ENCODE measurements at regions not wholly inside any gene's neighbourhood (a gene's known extent, or its start where the extent isn't known, plus 50 kb on each side); places are given as distances from the start of the nearest gene placed in this dataset.

DNA sequence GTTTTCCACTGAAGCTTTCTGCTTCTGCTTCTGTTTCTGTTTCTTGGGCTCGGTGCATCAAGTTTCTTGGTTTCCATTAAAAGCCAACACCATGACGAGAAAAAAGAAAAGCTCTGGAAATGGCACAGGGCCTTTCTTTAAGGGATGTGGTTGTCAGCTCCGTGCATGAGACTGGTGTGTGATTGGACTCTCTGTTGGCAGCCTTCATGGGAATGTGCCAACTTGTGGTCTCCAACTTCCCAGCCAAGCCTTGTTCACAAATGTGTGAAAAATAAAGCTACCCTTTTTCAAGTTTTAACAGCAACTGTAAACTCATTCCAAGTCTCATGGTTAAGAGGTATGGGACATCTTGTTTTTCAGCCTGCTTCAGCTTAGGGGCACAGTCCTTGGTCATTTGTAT lies 68.7 kb upstream of the CST7 start:
- FAIRE-seq, result no peak

DNA sequence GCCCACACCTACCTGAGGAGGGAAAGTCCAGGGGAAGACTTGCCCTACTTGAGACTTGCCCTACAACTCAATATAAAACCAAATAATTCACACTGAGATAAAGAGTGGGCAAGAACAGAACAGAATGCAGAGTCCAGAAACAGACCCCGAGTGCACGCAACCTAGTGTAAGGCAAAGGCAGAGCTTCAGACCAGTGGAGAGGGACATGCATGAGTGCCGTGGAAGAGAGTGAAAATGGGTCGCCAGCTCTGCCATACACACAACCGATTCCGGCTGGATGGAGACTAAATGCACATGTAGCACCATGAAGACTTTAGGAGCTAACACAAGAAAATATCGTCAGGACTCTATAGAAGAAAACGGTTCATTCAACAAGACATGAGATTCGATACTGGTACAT lies 58.8 kb upstream of the CST7 start:
- FAIRE-seq (no peak), DNase-seq (ENCODE audit: extremely low spot score, insufficient read length, low read depth) (no peak)

More for the DNA sequence above, 68.7 kb upstream of the CST7 start:
- no peak for DNase-seq (ENCODE audit: extremely low spot score, insufficient read length, low read depth)

DNA sequence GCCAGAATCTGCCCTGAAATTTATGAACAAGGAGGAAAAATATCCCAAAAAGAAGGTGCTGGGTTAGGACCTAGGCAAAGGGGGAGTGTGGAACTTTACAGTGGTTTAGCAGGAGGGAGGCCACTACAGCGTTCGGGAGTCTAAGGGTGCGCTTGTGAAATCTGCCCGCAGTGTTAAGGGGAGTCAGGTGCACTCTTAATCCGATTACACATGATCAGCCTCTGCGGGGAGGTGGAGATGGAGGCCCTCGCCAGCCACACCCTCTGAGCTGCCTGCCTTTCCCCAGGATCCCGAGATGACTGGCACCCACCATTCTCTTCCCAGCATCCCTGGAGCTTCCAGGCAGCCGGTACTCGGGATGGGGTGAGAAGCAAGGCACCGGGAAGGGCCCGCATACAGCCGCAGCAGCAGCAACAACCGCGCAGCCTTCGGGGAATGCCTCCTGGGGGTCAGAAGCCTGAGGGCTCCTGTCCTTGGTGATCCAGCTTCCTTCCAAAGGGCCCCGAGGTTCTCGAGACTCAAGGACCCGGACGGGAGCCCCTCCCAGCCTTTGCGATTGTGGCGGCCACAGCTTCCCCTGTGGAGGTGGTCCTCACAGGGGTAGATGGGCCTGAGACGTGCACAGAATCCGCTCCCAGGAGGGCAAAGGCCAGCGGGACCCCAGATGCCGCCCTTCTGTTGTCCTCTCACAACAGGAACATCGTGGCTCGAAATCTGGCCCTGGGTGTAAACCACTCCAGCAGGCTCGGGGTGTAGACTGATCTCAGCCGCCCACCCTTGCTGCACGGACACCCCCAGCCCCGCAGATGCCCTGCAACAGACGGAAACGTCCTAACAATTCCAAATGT lies 57.3 kb upstream of the CST7 start:
- no peak for FAIRE-seq
- DNase-seq (ENCODE audit: extremely low spot score, insufficient read length, low read depth), result no peak

DNA sequence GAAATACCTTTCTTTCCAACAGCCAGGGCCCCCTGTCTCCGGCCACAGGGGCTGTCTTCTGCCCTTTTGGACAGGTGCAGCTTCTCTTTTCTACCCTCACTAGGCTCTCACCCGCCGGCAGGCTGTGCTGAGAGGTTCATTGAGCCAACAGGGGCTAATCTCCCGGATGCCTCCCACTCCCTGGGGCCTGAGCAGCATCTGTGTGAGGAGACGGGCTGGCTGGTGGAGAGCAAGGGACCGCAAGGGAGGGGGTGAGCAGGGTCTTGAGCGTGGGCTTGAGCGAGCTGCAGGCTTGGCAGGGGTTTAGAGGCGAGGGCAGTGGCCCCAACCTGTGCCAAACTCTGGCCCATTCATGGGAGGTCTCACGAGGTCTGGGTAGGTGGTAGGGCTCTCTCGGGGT lies 56.5 kb upstream of the CST7 start:
- DNase-seq (ENCODE audit: extremely low spot score, insufficient read length, low read depth) (no peak), FAIRE-seq (no peak)

DNA sequence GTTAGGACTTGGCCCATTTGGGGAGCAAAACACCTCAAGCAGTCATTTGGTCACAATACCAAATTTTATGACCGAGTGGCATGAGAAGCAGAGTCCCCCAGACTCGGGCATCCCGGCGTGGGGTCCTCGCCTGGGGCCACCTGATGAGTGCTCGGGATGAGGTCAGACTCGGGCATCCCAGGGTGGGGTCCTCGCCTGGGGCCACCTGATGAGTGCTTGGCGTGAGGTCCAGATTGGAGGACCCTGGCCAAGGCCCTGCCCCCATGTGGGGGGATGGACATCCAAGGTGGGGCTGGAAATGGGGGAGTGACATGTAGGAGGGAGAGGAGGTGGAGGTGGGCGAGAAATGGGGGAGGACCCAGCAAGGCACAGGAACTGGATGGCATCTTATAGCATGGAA lies 56.1 kb upstream of the CST7 start:
- FAIRE-seq, result no peak

DNA sequence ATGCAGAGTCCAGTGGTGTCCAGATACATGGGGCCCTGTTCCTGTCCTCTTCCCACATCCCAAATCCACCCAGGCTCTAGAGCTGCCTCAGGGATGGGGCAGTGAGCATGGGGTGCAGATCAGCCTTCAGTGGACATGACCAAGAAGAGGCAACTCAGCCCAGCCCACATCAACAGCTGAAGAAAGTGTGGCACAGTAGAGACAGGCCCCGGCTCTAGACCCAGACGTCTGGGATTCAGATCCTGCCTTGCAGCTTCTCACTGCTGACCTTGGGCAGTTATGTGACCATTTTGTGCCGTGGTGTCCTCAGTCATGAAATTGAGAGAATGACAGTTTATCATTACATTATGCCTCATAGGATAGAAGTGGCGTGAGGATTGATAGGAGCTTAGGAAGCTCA lies 54.6 kb upstream of the CST7 start:
- no peak for DNase-seq (ENCODE audit: extremely low spot score, insufficient read length, low read depth)
- FAIRE-seq, result no peak

More for the DNA sequence above, 56.1 kb upstream of the CST7 start:
- DNase-seq (ENCODE audit: extremely low spot score, insufficient read length, low read depth), result no peak

DNA sequence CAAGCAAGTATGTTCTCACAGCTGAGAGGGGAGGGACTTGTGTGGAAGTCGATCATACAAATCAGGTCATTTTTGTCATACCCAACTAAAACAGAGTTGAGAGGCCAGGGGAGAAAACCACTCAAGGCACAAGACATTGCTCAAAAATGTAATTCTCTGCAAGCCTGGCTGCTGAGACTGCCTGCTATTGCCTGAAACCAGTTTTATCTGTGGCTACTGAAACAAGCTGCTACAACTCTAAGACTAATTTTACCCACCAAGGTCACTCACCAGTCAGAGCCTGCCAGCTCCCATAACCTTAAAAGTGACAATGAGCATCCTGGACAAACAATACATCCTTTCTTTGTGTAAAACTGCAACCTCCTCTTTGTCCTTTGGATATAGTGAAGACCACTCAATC lies 54.1 kb upstream of the CST7 start:
- DNase-seq (ENCODE audit: extremely low spot score, insufficient read length, low read depth) (no peak), FAIRE-seq (no peak)

DNA sequence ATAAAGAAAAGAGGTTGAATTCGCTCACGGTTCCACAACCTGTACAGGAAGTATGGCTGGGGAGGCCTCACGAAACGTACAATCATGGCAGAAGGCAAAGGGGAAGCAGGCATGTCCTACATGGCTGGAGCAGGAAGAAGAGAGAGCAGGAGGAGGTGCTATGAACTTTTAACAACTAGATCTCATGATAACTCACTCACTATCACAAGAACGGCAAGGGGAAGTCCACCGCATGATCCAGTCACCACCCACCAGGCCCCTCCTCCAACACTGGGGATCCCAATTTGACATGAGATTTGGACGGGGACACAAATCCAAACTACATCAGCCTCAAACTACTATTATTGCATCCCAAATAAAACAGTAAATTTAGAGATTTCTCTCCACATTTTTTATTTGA lies 53.6 kb upstream of the CST7 start:
- FAIRE-seq (no peak), DNase-seq (ENCODE audit: extremely low spot score, insufficient read length, low read depth) (no peak)

DNA sequence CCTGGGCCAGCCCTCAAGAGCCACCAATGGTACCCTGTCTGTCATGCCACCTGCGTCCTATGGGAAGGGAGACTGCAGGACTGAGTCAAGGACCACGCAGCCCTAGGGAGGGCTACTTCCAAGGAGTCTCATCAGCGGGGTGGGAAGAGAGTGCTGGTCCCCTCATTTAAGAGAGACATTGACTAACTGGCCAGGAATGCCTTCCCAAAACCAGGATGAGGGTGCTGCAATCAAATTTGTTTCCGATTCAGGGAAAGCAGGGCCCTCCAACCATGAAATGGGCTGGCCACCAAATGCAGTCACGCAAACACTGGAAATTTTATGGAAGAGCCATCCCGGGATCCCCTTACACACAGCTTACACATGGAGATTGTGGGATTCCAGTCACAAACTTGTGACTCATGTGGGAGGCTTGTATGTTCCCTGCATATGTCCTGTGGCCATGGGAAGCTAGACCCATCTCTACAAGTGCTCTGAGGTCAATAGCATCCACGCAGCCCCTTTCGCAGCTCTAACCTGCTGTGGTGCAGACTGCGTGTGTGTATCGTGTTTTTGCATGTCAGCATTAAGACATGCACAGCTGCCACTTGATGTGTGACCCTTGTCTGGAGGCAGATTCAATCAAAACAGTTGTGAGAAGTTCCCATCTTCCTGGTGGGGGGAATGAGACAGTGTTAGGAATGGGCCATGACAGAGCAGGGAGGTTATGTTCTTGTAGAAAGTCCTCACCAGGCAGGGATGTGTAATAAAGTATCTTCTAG lies 53.0 kb upstream of the CST7 start:
- DNase-seq (ENCODE audit: extremely low spot score, insufficient read length, low read depth) (no peak), FAIRE-seq (no peak)

DNA sequence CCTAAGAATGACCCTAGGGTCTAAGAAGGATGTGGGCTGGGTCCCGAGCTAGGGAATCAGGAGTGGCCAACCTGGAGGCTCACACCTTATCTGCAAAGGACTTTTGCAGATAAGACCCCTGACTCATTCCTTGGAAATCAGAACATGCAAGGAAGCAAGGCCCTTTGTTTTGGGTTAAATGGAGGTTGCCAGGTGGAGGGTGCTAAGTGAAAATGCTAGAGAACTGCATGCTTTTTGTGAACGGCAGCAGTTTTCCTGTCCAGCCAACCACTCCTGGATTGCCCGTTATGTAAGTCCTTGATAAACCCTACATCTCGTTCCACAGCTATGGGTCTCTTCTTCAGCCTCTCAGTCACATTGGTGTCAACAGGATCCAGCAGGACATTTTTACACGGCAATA lies 52.1 kb upstream of the CST7 start:
- DNase-seq (ENCODE audit: extremely low spot score, insufficient read length, low read depth) (no peak), FAIRE-seq (no peak)

DNA sequence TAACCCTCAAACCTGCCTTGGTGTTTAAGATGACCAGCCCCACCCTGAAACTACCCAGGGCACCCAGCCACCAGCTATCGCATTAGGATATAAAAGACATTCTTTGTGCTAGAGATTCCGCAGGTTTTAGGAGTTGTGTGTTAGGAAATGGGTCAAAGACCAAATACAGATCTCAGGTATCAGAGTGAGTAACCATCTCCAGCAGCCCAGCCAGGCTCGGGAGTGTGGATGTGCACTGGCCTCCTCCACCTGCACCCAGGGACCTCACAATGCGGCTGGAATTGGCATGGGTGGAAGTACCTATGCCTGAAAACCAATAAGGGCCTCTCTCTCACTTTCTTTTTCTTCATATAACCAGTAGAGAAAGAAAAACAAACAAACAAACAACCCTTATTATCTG lies 51.1 kb upstream of the CST7 start:
- DNase-seq (ENCODE audit: extremely low spot score, insufficient read length, low read depth) (no peak), FAIRE-seq (no peak)

DNA sequence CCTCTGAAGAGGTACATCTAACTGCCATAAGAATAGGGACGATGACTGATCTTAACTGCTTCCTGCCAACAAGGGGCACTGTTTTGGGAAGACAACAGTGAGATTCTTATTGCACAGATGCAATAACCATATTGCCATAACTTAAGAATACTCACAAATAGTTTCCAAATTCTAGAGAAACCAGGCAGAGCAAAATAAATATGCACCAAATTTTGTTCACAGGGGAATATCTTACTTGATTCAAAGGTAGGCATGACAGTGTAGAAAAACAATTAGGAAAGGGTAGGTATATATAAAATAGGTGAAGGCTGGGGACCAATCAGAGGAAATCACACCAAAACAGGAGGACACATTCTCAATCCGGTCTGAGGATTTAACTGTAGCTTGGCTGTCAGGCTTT lies 49.9 kb upstream of the CST7 start:
- DNase-seq (ENCODE audit: extremely low spot score, insufficient read length, low read depth) (no peak), FAIRE-seq (no peak)
